SK-MEL-5 (cell line): ENCODE measurements at regions not wholly inside any gene's neighbourhood (a gene's known extent, or its start where the extent isn't known, plus 50 kb on each side); places are given as distances from the start of the nearest gene placed in this dataset.

Source experiments
- DNase-seq: peaks from one replicate; pipeline ENCODE4 v3.0.0-alpha.2; 2016; ENCODE audit warnings: low read depth, low spot score
- in situ Hi-C: cut with HindIII; loops from 2 replicates; pipeline ENCODE4 v1.10.0; 2016; ENCODE audit warnings: low sequenced_read_pairs, high pct_unique_total_duplicates, low pct_unique_long_range_greater_than_20kb

GRCh38 chr9:88741335-88741734, 206.4 kb downstream of the NXNL2 start:
- in situ Hi-C loops: no loop called here
- DNase-seq: peak; percentile 57

GRCh38 chr9:88742483-88742882, 207.5 kb downstream of the NXNL2 start:
- DNase-seq: no peak
- in situ Hi-C loops: no loop called here

- DNase-seq: no peak
- in situ Hi-C loops: no loop called here
These were observed 207.9 kb downstream of the NXNL2 start for GRCh38 chr9:88742905-88743304.

- DNase-seq: no peak
- in situ Hi-C loops: no loop called here
These were observed 210.5 kb downstream of the NXNL2 start for GRCh38 chr9:88745276-88746001.

GRCh38 chr9:88746029-88746742, 211.2 kb downstream of the NXNL2 start:
- in situ Hi-C loops: no loop called here
- no peak for DNase-seq

- no peak for DNase-seq
- in situ Hi-C loops: no loop called here
These were observed 211.9 kb downstream of the NXNL2 start for GRCh38 chr9:88746743-88747398.

- peak; percentile 52 for DNase-seq
- in situ Hi-C loops: no loop called here
These were observed 212.8 kb downstream of the NXNL2 start for GRCh38 chr9:88747768-88748167.

- in situ Hi-C loops: no loop called here
- no peak for DNase-seq
These were observed 213.7 kb downstream of the NXNL2 start for GRCh38 chr9:88748566-88749261.

- DNase-seq: no peak
- in situ Hi-C loops: no loop called here
These were observed 214.4 kb downstream of the NXNL2 start for GRCh38 chr9:88749420-88749819.

- DNase-seq: no peak
These were observed 215.9 kb downstream of the NXNL2 start for GRCh38 chr9:88750832-88751360.

GRCh38 chr9:88751781-88752180, 216.8 kb downstream of the NXNL2 start:
- DNase-seq: no peak
- in situ Hi-C loops: no loop called here

More at GRCh38 chr9:88750832-88751360, 215.9 kb downstream of the NXNL2 start:
- in situ Hi-C loops: no loop called here

GRCh38 chr9:88753691-88754367, 218.9 kb downstream of the NXNL2 start:
- in situ Hi-C loops: no loop called here
- DNase-seq: no peak

GRCh38 chr9:88754452-88754851, 219.5 kb downstream of the NXNL2 start:
- no peak for DNase-seq
- in situ Hi-C loops: no loop called here

GRCh38 chr9:88754886-88755285, 219.9 kb downstream of the NXNL2 start:
- in situ Hi-C loops: no loop called here
- DNase-seq: no peak

- in situ Hi-C loops: no loop called here
- DNase-seq: no peak
These were observed 222.5 kb downstream of the NXNL2 start for GRCh38 chr9:88757406-88758010.

GRCh38 chr9:88759364-88759763, 224.4 kb downstream of the NXNL2 start:
- DNase-seq: no peak
- in situ Hi-C loops: no loop called here
